ENCODE measurements at regions not wholly inside any gene's neighbourhood (a gene's known extent, or its start where the extent isn't known, plus 50 kb on each side); places are given as distances from the start of the nearest gene placed in this dataset.
A peak's percentile ranks its signal among the peaks of the same experiment; 100 is the strongest.
"Not testable (repeated sequence)": the region's sequence is repeated elsewhere in the genome, so short reads cannot be mapped to it uniquely, and the experiment has no call there.

DNA sequence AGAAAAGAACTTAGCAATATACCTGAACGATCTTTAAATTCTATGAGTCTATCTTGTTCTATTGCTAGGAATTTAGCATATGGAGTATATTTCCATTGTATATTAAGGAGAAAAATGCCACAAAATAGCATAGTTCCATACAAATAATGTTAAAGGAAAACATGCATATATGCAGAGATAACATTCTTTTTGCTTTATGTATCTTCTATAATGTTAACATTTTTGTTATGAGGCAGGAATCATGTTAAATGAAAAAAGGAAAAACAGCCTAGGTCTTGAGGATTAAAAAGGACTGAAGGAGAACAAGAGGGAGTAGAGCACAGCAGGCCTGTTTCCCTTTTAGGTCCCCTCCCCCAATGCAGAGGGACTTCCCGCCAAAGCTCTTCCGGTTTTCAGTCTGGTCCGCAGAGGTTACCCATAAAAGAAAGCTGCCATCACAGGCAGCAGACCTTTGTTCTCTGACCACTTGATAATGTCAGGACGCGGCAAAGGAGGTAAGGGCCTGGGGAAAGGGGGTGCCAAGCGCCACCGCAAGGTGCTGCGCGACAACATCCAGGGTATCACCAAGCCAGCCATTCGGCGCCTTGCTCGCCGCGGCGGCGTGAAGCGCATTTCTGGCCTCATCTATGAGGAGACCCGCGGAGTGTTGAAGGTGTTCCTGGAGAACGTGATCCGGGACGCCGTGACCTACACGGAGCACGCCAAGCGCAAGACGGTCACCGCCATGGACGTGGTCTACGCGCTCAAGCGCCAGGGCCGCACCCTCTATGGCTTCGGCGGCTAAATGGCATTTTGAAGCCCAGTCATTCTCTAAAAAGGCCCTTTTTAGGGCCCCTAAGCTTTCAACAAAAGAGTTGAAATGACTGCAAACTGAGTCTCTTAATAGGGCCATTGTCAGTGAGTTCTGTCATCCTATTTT is 108.4 kb upstream of the PRSS16 start:
- Histone ChIP-seq H3K36me3 (ENCODE audit: control insufficient read depth, insufficient read depth, low read length) (no peaks in the 10 kb centered on the region), H3K4me3 (ENCODE audit: low read depth, low read length) (peak overlapping the region; percentile 52), H3K27me3 (ENCODE audit: control insufficient read depth, insufficient read depth, low read length) (no peaks in the 10 kb centered on the region)
- TF ChIP-seq, protein P1, sequence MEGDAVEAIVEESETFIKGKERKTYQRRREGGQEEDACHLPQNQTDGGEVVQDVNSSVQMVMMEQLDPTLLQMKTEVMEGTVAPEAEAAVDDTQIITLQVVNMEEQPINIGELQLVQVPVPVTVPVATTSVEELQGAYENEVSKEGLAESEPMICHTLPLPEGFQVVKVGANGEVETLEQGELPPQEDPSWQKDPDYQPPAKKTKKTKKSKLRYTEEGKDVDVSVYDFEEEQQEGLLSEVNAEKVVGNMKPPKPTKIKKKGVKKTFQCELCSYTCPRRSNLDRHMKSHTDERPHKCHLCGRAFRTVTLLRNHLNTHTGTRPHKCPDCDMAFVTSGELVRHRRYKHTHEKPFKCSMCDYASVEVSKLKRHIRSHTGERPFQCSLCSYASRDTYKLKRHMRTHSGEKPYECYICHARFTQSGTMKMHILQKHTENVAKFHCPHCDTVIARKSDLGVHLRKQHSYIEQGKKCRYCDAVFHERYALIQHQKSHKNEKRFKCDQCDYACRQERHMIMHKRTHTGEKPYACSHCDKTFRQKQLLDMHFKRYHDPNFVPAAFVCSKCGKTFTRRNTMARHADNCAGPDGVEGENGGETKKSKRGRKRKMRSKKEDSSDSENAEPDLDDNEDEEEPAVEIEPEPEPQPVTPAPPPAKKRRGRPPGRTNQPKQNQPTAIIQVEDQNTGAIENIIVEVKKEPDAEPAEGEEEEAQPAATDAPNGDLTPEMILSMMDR (IDR thresholded peaks at IDR 0.05; ENCODE audit: insufficient read depth, low read length, poor library complexity, severe bottlenecking), result no peak
- no peak for DNase-seq (ENCODE audit: low read depth)

DNA sequence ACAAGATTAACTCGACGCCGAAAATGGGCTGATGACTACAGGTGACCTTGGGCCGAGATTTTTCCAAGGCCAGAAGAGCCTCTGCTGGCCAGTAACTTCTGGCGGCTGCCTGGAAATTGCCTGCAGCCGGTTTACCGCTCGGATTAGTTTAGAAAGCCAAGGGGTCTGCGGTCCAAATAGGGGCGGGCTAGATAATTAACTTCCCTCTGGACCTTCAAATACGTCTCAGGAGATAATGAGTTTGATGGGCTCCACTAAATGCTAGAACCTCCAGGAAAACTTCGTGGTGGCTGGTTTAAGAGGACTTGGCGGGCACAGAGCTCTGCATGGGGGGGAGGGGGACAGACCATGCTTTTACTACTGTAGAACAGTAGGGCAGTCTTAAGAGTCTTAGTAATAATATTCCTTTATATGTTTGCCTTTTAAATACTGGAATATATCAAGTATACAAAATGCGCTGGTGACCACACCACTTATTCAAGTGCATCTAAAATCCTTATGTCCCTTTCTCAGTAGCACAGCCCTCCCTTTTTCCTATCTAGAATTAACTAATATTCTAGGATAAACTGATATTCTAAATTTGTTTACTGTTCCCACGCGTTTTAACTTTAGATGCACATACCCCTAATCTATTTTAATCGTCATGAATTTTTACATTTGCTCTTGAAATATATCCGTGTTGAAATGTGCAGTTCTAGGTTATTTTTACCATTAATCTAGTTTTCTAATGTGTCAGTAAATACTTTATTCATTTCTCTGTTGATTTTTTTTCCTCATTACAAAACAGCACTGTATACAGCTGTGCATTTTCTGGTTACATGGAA is 107.5 kb upstream of the PRSS16 start:
- Histone ChIP-seq H3K36me3 (ENCODE audit: control insufficient read depth, insufficient read depth, low read length) (no peaks in the 10 kb centered on the region), H3K4me3 (ENCODE audit: low read depth, low read length) (peak overlapping the region; percentile 52), H3K27me3 (ENCODE audit: control insufficient read depth, insufficient read depth, low read length) (no peaks in the 10 kb centered on the region)
- no peak for DNase-seq (ENCODE audit: low read depth)
- TF ChIP-seq, protein P1 (IDR thresholded peaks at IDR 0.05; ENCODE audit: insufficient read depth, low read length, poor library complexity, severe bottlenecking), result no peak

DNA sequence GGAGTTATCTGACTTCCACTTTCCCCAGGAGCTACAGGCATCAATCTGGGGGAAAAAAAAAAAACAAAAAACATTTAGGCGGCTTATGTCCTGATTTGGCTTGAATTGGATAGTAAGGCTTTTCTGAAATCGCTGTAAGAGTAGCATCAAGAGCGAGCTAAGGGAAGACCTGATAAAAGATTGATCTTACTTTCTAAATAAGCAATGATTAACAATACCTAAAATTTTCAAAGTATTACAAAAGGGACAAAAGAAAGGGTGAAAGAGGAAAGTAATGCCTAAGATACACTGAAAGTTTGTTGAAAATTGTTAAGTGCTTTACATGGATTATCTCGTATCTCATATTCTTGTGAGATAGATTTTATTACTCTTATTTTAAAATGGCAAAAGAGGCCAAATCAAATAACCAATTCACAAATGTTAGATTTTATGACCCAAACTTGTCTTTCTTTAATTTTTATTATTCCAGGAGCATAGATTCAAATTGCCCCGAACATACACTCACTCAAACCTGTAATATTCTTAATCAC is 106.4 kb upstream of the PRSS16 start:
- no peaks in the 10 kb centered on the region for H3K36me3 ChIP-seq (ENCODE audit: control insufficient read depth, insufficient read depth, low read length)
- DNase-seq (ENCODE audit: low read depth), result no peak
- no peaks in the 10 kb centered on the region for H3K27me3 ChIP-seq (ENCODE audit: control insufficient read depth, insufficient read depth, low read length)
- TF ChIP-seq, protein P1 (IDR thresholded peaks at IDR 0.05; ENCODE audit: insufficient read depth, low read length, poor library complexity, severe bottlenecking), result no peak
- H3K4me3 ChIP-seq (ENCODE audit: low read depth, low read length), result no peak overlapping the region

DNA sequence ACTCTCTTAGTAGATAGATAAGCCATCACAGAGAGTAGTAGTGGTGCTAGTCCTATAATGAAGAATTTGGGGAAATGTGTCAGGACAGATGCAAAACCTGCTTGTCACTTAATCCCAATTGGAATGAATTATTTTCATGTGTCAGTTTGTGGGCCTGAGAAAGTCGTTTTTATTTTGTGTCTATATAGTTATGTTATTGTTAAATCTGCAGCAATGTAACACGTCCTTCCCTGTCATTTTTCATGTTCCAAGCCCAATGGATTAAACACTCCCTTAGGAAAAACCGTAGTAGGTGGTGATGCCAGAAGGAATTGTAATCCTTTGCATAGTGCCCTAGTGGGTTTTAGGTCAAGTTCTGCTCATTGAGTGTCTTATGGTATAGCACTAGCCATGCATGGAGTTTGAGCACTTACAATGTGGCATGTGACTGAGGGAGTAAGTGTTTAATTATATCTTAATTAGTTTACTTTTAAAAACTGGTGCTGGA is 105.9 kb upstream of the PRSS16 start:
- Histone ChIP-seq H3K4me3 (ENCODE audit: low read depth, low read length) (no peak overlapping the region), H3K36me3 (ENCODE audit: control insufficient read depth, insufficient read depth, low read length) (no peaks in the 10 kb centered on the region), H3K27me3 (ENCODE audit: control insufficient read depth, insufficient read depth, low read length) (no peaks in the 10 kb centered on the region)
- TF ChIP-seq, protein P1 (IDR thresholded peaks at IDR 0.05; ENCODE audit: insufficient read depth, low read length, poor library complexity, severe bottlenecking), result no peak
- DNase-seq (ENCODE audit: low read depth), result no peak

DNA sequence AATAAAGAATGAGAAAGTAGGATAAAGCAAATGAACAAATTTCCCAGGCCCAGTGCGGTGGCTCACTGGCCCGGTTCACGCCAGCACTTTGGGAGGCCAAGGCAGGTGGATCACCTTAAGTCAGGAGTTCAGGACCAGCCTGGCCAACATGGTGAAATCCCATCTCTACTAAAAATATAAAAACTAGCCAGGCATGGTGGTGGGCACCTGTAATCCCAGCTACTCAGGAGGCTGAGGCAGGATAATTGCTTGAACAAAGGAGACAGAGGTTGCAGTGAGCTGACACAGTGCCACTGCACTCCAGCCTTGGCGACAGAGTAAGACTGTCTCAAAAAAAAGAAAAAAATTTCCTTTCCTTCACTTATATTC is 104.5 kb upstream of the PRSS16 start:
- H3K27me3 ChIP-seq (ENCODE audit: control insufficient read depth, insufficient read depth, low read length), result not testable (repeated sequence)

DNA sequence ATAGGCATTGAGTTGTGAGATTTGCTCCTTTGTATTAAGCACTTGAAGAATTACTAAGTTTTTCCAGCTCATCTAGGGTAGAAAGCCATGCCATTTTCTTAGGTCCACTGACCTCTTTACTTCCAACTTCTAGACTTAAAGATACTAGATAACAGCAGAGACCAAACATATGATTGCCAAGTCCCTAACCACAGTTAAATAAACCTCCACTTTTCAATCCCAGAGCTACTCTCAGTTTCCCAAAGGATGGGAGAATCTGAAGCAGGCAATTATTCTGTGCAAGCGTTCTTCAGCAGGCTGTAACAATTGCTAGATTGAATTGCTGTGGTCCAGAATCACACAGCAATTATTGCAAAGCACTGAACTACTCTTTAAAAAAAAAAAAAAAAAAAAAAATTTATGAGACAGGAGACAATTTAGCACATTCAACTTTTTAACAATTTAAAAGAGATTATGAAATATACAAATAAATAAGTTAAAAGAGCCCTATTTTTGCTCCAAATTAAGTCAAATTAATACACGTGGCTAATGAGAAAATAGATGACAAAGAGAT is 104.0 kb upstream of the PRSS16 start:
- no peak for DNase-seq (ENCODE audit: low read depth)
- Histone ChIP-seq H3K27me3 (ENCODE audit: control insufficient read depth, insufficient read depth, low read length) (no peaks in the 10 kb centered on the region), H3K4me3 (ENCODE audit: low read depth, low read length) (no peak overlapping the region), H3K36me3 (ENCODE audit: control insufficient read depth, insufficient read depth, low read length) (no peaks in the 10 kb centered on the region)
- TF ChIP-seq, protein P1 (IDR thresholded peaks at IDR 0.05; ENCODE audit: insufficient read depth, low read length, poor library complexity, severe bottlenecking), result no peak

More for the DNA sequence above, 104.5 kb upstream of the PRSS16 start:
- not testable (repeated sequence) for DNase-seq (ENCODE audit: low read depth); H3K4me3 ChIP-seq (ENCODE audit: low read depth, low read length); H3K36me3 ChIP-seq (ENCODE audit: control insufficient read depth, insufficient read depth, low read length)
